Right lobe of liver (tissue), 4 donors: ENCODE measurements at regions not wholly inside any gene's neighbourhood (a gene's known extent, or its start where the extent isn't known, plus 50 kb on each side); places are given as distances from the start of the nearest gene placed in this dataset.

Experiments
- POLR2A ChIP-seq: fragments of 450-650 bp; IDR thresholded peaks from one replicate; pipeline ENCODE4 v1.6.1; 2017; ENCODE audit warnings: antibody characterized with exemption, mild to moderate bottlenecking
- TF ChIP-seq, protein P1 (sequence below), 4 donors: fragments of 200-600 bp in 3 of 4; fragments of 450-650 bp in 1 of 4; IDR thresholded peaks; one replicate each; pipeline versions ENCODE4 v1.5.1 to v1.8.0; 2016 to 2022; ENCODE audit warnings: antibody characterized with exemption in 4 of 4, mild to moderate bottlenecking in 2 of 4
- donor health status: DM: no; HTN: no; CAD: no.
- donor health status: DM: no; HTN: no; CAD: no.
- donor health status: DM: no; HTN: yes; CAD: no.

DNA sequence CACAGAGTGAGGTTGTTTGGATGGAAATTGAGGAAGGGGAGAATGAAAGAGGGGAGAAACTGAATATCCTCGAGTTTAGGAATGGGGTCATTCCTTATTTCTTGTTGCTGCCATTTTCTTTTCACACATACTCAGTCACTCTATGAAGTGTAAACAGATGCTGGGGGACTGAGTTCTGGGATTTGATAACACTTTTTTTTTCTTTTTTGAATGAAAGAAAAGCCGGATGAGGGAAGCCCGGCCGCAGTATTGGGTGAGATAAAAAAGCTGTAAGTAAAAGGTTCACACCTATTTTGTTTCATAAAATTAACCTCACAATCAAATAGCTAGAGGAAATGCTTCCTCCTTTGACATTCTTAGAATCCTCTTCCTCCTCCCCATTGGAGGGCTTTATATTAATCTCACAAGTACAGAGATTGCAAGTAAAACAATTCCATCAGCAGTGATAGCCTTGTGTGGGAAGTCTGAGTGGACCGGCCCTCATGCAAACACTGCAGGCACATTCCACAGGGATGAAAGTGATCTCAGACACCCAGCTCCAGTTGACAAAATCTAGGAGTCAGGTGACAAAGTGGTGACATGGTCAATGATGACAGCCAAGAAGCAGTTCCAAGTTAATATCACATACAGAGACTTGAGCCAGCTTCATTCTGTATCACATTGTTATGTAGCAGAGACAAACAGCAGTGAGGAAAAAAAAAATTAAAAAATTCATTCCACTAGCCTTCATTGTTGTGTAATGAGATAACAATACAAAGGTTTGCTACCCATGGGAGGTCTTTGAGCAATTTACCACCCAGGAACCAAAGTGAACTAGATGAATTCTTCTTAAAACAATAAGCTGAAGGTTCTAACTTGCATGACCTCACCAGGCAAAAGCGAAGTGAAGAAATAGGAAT, 391.1 kb upstream of the HSF2 start:
- TF ChIP-seq, protein P1, sequence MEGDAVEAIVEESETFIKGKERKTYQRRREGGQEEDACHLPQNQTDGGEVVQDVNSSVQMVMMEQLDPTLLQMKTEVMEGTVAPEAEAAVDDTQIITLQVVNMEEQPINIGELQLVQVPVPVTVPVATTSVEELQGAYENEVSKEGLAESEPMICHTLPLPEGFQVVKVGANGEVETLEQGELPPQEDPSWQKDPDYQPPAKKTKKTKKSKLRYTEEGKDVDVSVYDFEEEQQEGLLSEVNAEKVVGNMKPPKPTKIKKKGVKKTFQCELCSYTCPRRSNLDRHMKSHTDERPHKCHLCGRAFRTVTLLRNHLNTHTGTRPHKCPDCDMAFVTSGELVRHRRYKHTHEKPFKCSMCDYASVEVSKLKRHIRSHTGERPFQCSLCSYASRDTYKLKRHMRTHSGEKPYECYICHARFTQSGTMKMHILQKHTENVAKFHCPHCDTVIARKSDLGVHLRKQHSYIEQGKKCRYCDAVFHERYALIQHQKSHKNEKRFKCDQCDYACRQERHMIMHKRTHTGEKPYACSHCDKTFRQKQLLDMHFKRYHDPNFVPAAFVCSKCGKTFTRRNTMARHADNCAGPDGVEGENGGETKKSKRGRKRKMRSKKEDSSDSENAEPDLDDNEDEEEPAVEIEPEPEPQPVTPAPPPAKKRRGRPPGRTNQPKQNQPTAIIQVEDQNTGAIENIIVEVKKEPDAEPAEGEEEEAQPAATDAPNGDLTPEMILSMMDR (IDR thresholded peaks at IDR 0.05), result no peak
- TF ChIP-seq POLR2A, result no peak
